Loucy (cell line): ENCODE measurements at regions not wholly inside any gene's neighbourhood (a gene's known extent, or its start where the extent isn't known, plus 50 kb on each side); places are given as distances from the start of the nearest gene placed in this dataset.
A peak's percentile ranks its signal among the peaks of the same experiment; 100 is the strongest.

Experiments used
- H2AFZ ChIP-seq: fragments of 200-600 bp; sonication (generic); 2 replicates; pipeline ENCODE4 v1.6.0; 2016; ENCODE audit warnings: antibody characterized with exemption, mild to moderate bottlenecking, low read length, moderate library complexity
- H3F3A ChIP-seq: fragments of 200-600 bp; 2 replicates; pipeline ENCODE4 v1.6.0; 2016; ENCODE audit warnings: antibody characterized with exemption, low read depth, mild to moderate bottlenecking
- H3K27me3 ChIP-seq: fragments of 200-600 bp; sonication (generic); 2 replicates; pipeline ENCODE4 v1.6.1; 2014; ENCODE audit warnings: low read length, mild to moderate bottlenecking; ENCODE audit not compliant: insufficient read depth, poor library complexity, severe bottlenecking
- H3K36me3 ChIP-seq: fragments of 200-600 bp; sonication (generic); 2 replicates; pipeline ENCODE4 v1.6.1; 2016; ENCODE audit warnings: low read length; ENCODE audit not compliant: insufficient read depth
- H3K4me1 ChIP-seq: fragments of 200-600 bp; sonication (generic); 2 replicates; pipeline ENCODE4 v1.5.1; 2014; ENCODE audit warnings: low read length, mild to moderate bottlenecking; ENCODE audit not compliant: insufficient read depth, poor library complexity, severe bottlenecking
- H3K4me2 ChIP-seq: fragments of 200-600 bp; sonication (generic); 2 replicates; pipeline ENCODE4 v1.6.0; 2014; ENCODE audit warnings: antibody characterized with exemption, low read length, low read depth, mild to moderate bottlenecking; ENCODE audit not compliant: poor library complexity, severe bottlenecking
- H3K4me3 ChIP-seq: fragments of 200-600 bp; sonication (generic); 2 replicates; pipeline ENCODE4 v1.5.1; 2014; ENCODE audit warnings: low read length, mild to moderate bottlenecking, mixed read lengths; ENCODE audit not compliant: poor library complexity, severe bottlenecking
- H3K79me2 ChIP-seq: fragments of 200-600 bp; sonication (generic); 2 replicates; pipeline ENCODE4 v1.6.1; 2014; ENCODE audit warnings: low read length; ENCODE audit not compliant: insufficient read depth
- H3K9ac ChIP-seq: fragments of 200-600 bp; sonication (generic); 2 replicates; pipeline ENCODE4 v1.6.0; 2014; ENCODE audit warnings: mild to moderate bottlenecking, low read depth, low read length, moderate library complexity; ENCODE audit not compliant: poor library complexity, severe bottlenecking
- H3K9me2 ChIP-seq: fragments of 200-600 bp; sonication (generic); replicated peaks from 2 replicates; pipeline ENCODE4 v1.6.1; 2016; ENCODE audit warnings: low read depth, low read length, mixed read lengths
- H3K9me3 ChIP-seq: fragments of 200-600 bp; sonication (generic); 2 replicates; pipeline ENCODE4 v1.6.1; 2014; ENCODE audit warnings: mild to moderate bottlenecking, antibody characterized with exemption, low read length, low read depth; ENCODE audit not compliant: insufficient read depth
- H4K20me1 ChIP-seq: fragments of 200-600 bp; sonication (generic); 2 replicates; pipeline ENCODE4 v1.6.0; 2014; ENCODE audit warnings: antibody characterized with exemption, low read length, mild to moderate bottlenecking; ENCODE audit not compliant: insufficient read depth, poor library complexity, severe bottlenecking
- EZH2phosphoT487 ChIP-seq: fragments of 200-600 bp; IDR thresholded peaks from 2 replicates; pipeline ENCODE4 v1.6.1; 2018; ENCODE audit warnings: antibody characterized with exemption, mild to moderate bottlenecking, moderate library complexity, borderline replicate concordance
- TF ChIP-seq, protein P1 (sequence below): fragments of 200-600 bp; sonication (generic); conservative IDR thresholded peaks from 2 replicates; pipeline ENCODE4 v1.5.1; 2014; ENCODE audit warnings: mild to moderate bottlenecking, antibody characterized with exemption, low read length

DNA sequence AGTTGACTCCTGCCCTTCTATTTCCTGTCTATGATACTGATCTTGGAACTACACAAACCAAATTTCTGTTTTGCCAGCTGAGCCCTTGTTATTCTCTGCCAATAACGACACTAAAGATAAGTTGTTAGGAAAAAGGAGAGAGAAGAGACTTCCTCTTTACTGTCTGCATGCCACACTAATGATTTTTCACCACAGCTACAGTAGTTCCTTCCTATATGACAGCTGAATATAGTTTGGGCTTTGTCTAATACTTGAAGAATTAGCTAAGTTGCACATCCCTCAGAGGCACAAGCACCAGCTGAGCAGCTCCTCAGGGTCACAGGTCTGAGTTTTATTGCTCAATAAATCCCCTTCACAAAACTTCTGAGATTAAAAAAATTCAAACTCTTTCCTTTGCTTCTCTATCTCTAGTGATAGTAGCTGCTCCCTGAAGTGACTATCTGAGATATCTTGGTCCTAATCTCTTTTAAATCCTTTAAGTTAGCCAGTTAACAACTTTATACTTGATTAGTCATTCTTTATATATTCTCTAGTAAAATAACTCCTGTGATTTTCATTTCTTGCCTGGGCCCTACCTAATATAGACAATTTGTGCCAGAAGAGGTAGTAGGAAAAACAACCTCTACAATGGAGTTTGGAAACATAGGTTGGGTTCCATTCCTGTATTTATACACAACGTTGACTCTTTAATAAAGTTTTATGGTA is 253.0 kb upstream of the CNTNAP5 start:
- Histone ChIP-seq H3K36me3 (no peaks in the 10 kb centered on the region), H3K4me1 (peaks cover 21% of the 10 kb centered on the region), H3K9ac (peak overlapping the region; percentile 4), H3K4me3 (no peak overlapping the region), H3K9me2 (no peaks in the 10 kb centered on the region), H3K27me3 (no peaks in the 10 kb centered on the region), H3K79me2 (no peaks in the 10 kb centered on the region), H3K4me2 (peak overlapping the region; percentile 40), H3F3A (no peaks in the 10 kb centered on the region), H2AFZ (no peak overlapping the region), H4K20me1 (no peaks in the 10 kb centered on the region), H3K9me3 (no peaks in the 10 kb centered on the region)
- TF ChIP-seq EZH2phosphoT487: no peak
- TF ChIP-seq, protein P1, sequence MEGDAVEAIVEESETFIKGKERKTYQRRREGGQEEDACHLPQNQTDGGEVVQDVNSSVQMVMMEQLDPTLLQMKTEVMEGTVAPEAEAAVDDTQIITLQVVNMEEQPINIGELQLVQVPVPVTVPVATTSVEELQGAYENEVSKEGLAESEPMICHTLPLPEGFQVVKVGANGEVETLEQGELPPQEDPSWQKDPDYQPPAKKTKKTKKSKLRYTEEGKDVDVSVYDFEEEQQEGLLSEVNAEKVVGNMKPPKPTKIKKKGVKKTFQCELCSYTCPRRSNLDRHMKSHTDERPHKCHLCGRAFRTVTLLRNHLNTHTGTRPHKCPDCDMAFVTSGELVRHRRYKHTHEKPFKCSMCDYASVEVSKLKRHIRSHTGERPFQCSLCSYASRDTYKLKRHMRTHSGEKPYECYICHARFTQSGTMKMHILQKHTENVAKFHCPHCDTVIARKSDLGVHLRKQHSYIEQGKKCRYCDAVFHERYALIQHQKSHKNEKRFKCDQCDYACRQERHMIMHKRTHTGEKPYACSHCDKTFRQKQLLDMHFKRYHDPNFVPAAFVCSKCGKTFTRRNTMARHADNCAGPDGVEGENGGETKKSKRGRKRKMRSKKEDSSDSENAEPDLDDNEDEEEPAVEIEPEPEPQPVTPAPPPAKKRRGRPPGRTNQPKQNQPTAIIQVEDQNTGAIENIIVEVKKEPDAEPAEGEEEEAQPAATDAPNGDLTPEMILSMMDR: no peak

- Histone ChIP-seq H3K9ac (no peak overlapping the region), H3K9me2 (no peaks in the 10 kb centered on the region; the same call in 1 of the 2 replicates), H4K20me1 (no peaks in the 10 kb centered on the region), H2AFZ (no peak overlapping the region), H3K36me3 (no peaks in the 10 kb centered on the region), H3K4me1 (peaks cover 9% of the 10 kb centered on the region), H3K4me3 (no peak overlapping the region), H3K4me2 (no peak overlapping the region), H3K27me3 (no peaks in the 10 kb centered on the region), H3K79me2 (no peaks in the 10 kb centered on the region), H3K9me3 (no peaks in the 10 kb centered on the region), H3F3A (no peaks in the 10 kb centered on the region)
- TF ChIP-seq, protein P1: no peak
- TF ChIP-seq EZH2phosphoT487: no peak
These were observed 248.0 kb upstream of the CNTNAP5 start for GRCh38 chr2:123777116-123777515.

GRCh38 chr2:123783164-123783563 is 241.9 kb upstream of the CNTNAP5 start:
- peaks cover 9% of the 10 kb centered on the region; the same call in 1 of the 2 replicates for H3K9me3 ChIP-seq
- no peaks in the 10 kb centered on the region for H3K9me2 ChIP-seq
- no peaks in the 10 kb centered on the region for H3K4me1 ChIP-seq
- no peak overlapping the region for H3K9ac ChIP-seq
- H3K36me3 ChIP-seq: no peaks in the 10 kb centered on the region
- no peak overlapping the region for H2AFZ ChIP-seq
- no peaks in the 10 kb centered on the region for H3K27me3 ChIP-seq
- no peaks in the 10 kb centered on the region for H3F3A ChIP-seq
- no peaks in the 10 kb centered on the region for H3K79me2 ChIP-seq
- TF ChIP-seq, protein P1: no peak
- no peak for TF ChIP-seq EZH2phosphoT487
- no peak overlapping the region for H3K4me3 ChIP-seq
- no peak overlapping the region for H3K4me2 ChIP-seq
- H4K20me1 ChIP-seq: no peaks in the 10 kb centered on the region
